HCT116 (cell line): ENCODE measurements at regions not wholly inside any gene's neighbourhood (a gene's known extent, or its start where the extent isn't known, plus 50 kb on each side); places are given as distances from the start of the nearest gene placed in this dataset.
"Not testable (repeated sequence)": the region's sequence is repeated elsewhere in the genome, so short reads cannot be mapped to it uniquely, and the experiment has no call there.

Experiments used
- EZH2 ChIP-seq: fragments of 200-600 bp; sonication (generic); IDR thresholded peaks from 2 replicates; pipeline ENCODE4 v1.6.1; 2017; ENCODE audit warnings: antibody characterized with exemption, mixed run types
- EZH2phosphoT487 ChIP-seq: fragments of 200-600 bp; IDR thresholded peaks from 2 replicates; pipeline ENCODE4 v1.6.1; 2018; ENCODE audit warnings: antibody characterized with exemption, borderline replicate concordance
- POLR2A ChIP-seq: IDR thresholded peaks from 2 replicates; pipeline ENCODE4 v1.7.0; 2011; ENCODE audit warnings: borderline replicate concordance; ENCODE audit not compliant: insufficient read depth, insufficient read length; ENCODE audit errors: extremely low read depth
- SRF ChIP-seq: IDR thresholded peaks from 2 replicates; pipeline ENCODE4 v1.6.1; 2012; ENCODE audit warnings: low read depth
- TF ChIP-seq, protein P1 (sequence below), 3 experiments: fragments of 200-600 bp in 1 of 3; sonication (generic) in 1 of 3; IDR thresholded peaks in 2 of 3; conservative IDR thresholded peaks in 1 of 3; 2 replicates each; pipeline ENCODE4 v1.5.1; 2012 to 2017; ENCODE audit warnings: low read depth in 2 of 3, low read length in 2 of 3, antibody characterized with exemption in 1 of 3, borderline replicate concordance in 1 of 3, control low read depth in 1 of 3, mild to moderate bottlenecking in 1 of 3, mixed read lengths in 1 of 3, mixed run types in 1 of 3, moderate library complexity in 1 of 3; ENCODE audit not compliant: insufficient read depth in 1 of 3
- TF ChIP-seq, protein P2 (sequence below): IDR thresholded peaks from 2 replicates; pipeline ENCODE4 v1.6.1; 2011; ENCODE audit warnings: mild to moderate bottlenecking, low read length, moderate library complexity; ENCODE audit not compliant: insufficient replicate concordance; ENCODE audit errors: extremely low read depth

DNA sequence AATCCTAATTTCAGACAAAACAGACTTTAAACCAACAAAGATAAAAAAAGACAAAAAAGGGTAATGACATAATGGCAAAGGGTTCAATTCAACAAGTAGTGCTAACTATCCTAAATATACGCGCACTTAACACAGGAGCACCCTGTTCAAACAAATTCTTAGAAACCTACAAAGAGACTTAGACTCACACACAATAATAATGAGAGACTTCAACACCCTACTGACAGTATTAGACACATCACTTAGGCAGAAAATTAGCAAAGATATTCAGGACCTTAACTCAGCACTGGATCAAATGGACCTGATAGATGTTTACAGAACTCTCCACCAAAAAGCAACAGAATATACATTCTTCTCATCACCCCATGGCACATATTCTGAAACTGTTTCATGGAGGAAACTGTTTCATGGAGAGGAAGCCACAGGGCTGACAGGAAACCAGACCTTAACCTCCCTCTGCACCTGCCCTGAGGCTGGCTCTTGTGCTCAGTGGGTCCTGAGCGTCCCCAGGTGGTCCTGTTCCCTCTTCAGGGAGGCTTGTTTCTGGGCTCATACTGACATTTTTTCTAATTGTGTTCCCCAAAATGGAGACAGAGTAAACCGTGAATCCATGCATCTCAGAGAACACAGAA is 184.9 kb downstream of the POTEB start:
- TF ChIP-seq, protein P1, sequence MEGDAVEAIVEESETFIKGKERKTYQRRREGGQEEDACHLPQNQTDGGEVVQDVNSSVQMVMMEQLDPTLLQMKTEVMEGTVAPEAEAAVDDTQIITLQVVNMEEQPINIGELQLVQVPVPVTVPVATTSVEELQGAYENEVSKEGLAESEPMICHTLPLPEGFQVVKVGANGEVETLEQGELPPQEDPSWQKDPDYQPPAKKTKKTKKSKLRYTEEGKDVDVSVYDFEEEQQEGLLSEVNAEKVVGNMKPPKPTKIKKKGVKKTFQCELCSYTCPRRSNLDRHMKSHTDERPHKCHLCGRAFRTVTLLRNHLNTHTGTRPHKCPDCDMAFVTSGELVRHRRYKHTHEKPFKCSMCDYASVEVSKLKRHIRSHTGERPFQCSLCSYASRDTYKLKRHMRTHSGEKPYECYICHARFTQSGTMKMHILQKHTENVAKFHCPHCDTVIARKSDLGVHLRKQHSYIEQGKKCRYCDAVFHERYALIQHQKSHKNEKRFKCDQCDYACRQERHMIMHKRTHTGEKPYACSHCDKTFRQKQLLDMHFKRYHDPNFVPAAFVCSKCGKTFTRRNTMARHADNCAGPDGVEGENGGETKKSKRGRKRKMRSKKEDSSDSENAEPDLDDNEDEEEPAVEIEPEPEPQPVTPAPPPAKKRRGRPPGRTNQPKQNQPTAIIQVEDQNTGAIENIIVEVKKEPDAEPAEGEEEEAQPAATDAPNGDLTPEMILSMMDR (IDR thresholded peaks at IDR 0.05 in 2 of 3, conservative IDR thresholded peaks at IDR 0.05 in 1 of 3; ENCODE audit: borderline replicate concordance in 1 of 3, insufficient read depth in 1 of 3, low read depth in 2 of 3, low read length in 2 of 3), result not testable (repeated sequence)
- not testable (repeated sequence) for TF ChIP-seq POLR2A, SRF, EZH2phosphoT487, EZH2
- TF ChIP-seq, protein P2, sequence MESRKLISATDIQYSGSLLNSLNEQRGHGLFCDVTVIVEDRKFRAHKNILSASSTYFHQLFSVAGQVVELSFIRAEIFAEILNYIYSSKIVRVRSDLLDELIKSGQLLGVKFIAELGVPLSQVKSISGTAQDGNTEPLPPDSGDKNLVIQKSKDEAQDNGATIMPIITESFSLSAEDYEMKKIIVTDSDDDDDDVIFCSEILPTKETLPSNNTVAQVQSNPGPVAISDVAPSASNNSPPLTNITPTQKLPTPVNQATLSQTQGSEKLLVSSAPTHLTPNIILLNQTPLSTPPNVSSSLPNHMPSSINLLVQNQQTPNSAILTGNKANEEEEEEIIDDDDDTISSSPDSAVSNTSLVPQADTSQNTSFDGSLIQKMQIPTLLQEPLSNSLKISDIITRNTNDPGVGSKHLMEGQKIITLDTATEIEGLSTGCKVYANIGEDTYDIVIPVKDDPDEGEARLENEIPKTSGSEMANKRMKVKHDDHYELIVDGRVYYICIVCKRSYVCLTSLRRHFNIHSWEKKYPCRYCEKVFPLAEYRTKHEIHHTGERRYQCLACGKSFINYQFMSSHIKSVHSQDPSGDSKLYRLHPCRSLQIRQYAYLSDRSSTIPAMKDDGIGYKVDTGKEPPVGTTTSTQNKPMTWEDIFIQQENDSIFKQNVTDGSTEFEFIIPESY, result not testable (repeated sequence)
